Adrenal gland (tissue), 9 donors: ENCODE measurements at regions not wholly inside any gene's neighbourhood (a gene's known extent, or its start where the extent isn't known, plus 50 kb on each side); places are given as distances from the start of the nearest gene placed in this dataset.

ENCODE experiments used
- DNase-seq, 7 donors: peaks; one replicate each; pipeline ENCODE4 v3.0.0-alpha.2; 2019 to 2020
- H3K27ac ChIP-seq, 5 donors: fragments of 200-600 bp; sonication (generic) in 4 of 5; 1 replicate in 3 of 5; 2 replicates in 2 of 5; pipeline versions ENCODE4 v1.5.1 to v1.8.0; 2016 to 2020; ENCODE audit warnings: mild to moderate bottlenecking in 1 of 5
- H3K27me3 ChIP-seq: fragments of 200-600 bp; 2 replicates; pipeline ENCODE4 v1.8.0; 2021
- H3K36me3 ChIP-seq, 2 donors: fragments of 200-600 bp; replicated peaks in 1 of 2; 1 replicate in 1 of 2; 2 replicates in 1 of 2; pipeline versions ENCODE4 v1.5.1 to v1.8.0; 2018 to 2022
- H3K4me1 ChIP-seq, 2 donors: fragments of 200-600 bp; replicated peaks in 1 of 2; 1 replicate in 1 of 2; 2 replicates in 1 of 2; pipeline versions ENCODE4 v1.5.1 to v1.8.0; 2018 to 2021
- H3K4me3 ChIP-seq, 4 donors: fragments of 200-600 bp; sonication (generic) in 3 of 4; one replicate each; pipeline ENCODE4 v1.5.1; 2016 to 2018
- H3K9me3 ChIP-seq, 3 donors: fragments of 200-600 bp; sonication (generic) in 1 of 3; replicated peaks in 1 of 3; 1 replicate in 2 of 3; 2 replicates in 1 of 3; pipeline versions ENCODE4 v1.5.1 to v1.8.0; 2016 to 2021
- POLR2A ChIP-seq, 2 donors: fragments of 450-650 bp; IDR thresholded peaks; one replicate each; pipeline ENCODE4 v1.6.1; 2017; ENCODE audit warnings: antibody characterized with exemption in 2 of 2, mild to moderate bottlenecking in 2 of 2, moderate library complexity in 1 of 2
- WGBS, 4 donors: extraction: QIAGEN DNeasy Blood & Tissue Kit in 2 of 4; methylation state at CpG; one replicate each; pipeline versions ENCODE4 v1.1.5 to v1.1.7; 2013 to 2017; 5-methylcytosine and 5-hydroxymethylcytosine counted together
- intact Hi-C, 2 donors: fragments of 100-400 bp; cut with DNase I; formaldehyde crosslinking; loops; one replicate each; pipeline versions ENCODE4 v1.14.1 to v1.15.0; 2022 to 2023
- TF ChIP-seq, protein P1 (sequence below), 6 experiments: fragments of 450-650 bp in 4 of 6; fragments of 200-600 bp in 2 of 6; sonication (generic) in 1 of 6; IDR thresholded peaks; 1 replicate in 5 of 6; 2 replicates in 1 of 6; pipeline versions ENCODE4 v1.5.1 to v1.8.0; 2016 to 2021; ENCODE audit warnings: antibody characterized with exemption in 6 of 6, mild to moderate bottlenecking in 2 of 6, moderate library complexity in 1 of 6
- donor health status: healthy with polysubstance abuse.
- donor health status: Bipolar disorder and iron deficiency.
- donor health status: DM: yes; HTN: yes; CAD: no.
- donor health status: DM: no; HTN: no; CAD: no.
- donor health status: DM: no; HTN: no; CAD: no.

DNA sequence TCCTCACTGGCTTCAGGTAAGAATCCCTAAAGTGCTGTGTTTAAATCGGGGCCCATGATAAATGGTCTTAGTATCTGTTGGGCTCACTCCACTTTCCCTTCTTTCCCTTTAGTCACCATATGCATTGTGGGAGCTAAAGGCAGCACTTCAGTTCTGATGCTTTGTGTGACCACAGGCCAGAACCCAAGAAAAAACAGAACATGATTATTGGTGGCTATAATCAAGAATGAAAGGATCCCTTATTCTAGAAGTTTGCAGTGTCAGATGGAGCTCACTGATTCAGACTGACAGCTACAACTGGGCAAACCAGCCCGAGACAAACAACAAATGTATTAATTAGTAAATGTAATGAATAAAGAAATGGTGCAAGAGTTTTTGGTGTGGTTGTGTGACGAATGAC is 57.3 kb upstream of the POMP start:
- Histone ChIP-seq H3K4me1 (no peaks in the 10 kb centered on the region), H3K4me3 (no peak overlapping the region), H3K27ac (no peak overlapping the region), H3K36me3 (no peaks in the 10 kb centered on the region), H3K9me3 (no peaks in the 10 kb centered on the region), H3K27me3 (peaks cover 3% of the 10 kb centered on the region)
- DNase-seq, result no peak
- WGBS, 4 donors, result 88 to 94% (median 89%) methylated on average over 3 of the region's 3 CpGs
- intact Hi-C loops, result no loop called here
- TF ChIP-seq, protein P1, sequence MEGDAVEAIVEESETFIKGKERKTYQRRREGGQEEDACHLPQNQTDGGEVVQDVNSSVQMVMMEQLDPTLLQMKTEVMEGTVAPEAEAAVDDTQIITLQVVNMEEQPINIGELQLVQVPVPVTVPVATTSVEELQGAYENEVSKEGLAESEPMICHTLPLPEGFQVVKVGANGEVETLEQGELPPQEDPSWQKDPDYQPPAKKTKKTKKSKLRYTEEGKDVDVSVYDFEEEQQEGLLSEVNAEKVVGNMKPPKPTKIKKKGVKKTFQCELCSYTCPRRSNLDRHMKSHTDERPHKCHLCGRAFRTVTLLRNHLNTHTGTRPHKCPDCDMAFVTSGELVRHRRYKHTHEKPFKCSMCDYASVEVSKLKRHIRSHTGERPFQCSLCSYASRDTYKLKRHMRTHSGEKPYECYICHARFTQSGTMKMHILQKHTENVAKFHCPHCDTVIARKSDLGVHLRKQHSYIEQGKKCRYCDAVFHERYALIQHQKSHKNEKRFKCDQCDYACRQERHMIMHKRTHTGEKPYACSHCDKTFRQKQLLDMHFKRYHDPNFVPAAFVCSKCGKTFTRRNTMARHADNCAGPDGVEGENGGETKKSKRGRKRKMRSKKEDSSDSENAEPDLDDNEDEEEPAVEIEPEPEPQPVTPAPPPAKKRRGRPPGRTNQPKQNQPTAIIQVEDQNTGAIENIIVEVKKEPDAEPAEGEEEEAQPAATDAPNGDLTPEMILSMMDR (IDR thresholded peaks at IDR 0.05), result no peak
- TF ChIP-seq POLR2A (IDR thresholded peaks at IDR 0.05), result no peak

DNA sequence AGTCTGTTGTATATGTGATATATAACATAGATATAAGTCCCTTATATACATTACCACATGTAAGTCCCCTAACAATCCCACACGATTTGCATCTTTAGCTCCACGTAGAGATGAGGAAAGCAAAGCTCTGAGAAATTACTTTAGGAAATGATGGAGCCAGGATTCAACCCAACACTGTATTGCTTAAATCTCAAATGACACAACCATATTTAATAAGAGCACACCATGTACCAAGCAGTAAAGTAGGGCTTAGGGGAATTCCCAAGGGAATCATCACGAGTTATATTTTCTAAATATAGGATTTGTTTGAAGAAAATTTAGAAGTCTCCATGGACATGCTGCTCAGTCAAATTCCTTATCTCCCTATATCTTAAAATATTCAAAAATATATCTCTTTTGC is 61.3 kb upstream of the POMP start:
- H3K9me3 ChIP-seq, result no peaks in the 10 kb centered on the region
- H3K4me3 ChIP-seq, result no peak overlapping the region
- no peak for TF ChIP-seq POLR2A (IDR thresholded peaks at IDR 0.05)
- DNase-seq, result no peak
- no peak overlapping the region for H3K27ac ChIP-seq
- WGBS, 4 donors, result 51 to 65% (median 57%) methylated on average over 3 of the region's 3 CpGs
- no peaks in the 10 kb centered on the region for H3K4me1 ChIP-seq
- intact Hi-C loops, result no loop called here
- peaks cover 3% of the 10 kb centered on the region for H3K27me3 ChIP-seq
- no peaks in the 10 kb centered on the region for H3K36me3 ChIP-seq

DNA sequence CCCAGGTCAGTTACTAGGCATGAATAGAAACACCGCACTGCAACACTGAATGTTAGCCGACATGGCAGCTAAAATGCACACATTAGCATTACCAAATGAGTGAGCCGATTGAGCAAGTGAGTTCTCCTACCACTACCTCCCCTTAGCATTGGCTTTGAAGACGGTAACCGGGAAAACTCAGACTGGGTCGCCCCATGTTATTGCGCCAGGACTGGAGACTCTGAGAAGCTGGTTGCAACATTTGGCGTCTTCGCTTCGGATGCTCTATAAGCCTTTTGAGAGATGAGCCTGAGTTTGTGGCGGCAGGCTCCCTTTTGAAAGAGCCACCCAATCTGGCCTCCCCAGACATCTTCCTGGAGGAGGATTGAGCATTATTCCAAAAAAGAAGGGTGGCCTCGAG is 68.5 kb upstream of the POMP start:
- no peak for DNase-seq
- Histone ChIP-seq H3K4me1 (no peaks in the 10 kb centered on the region), H3K36me3 (no peaks in the 10 kb centered on the region), H3K27ac (no peak overlapping the region), H3K4me3 (no peak overlapping the region), H3K9me3 (no peaks in the 10 kb centered on the region), H3K27me3 (peaks cover 5% of the 10 kb centered on the region)
- WGBS, 4 donors, result 82 to 88% (median 83%) methylated on average over 10 to 12 of the region's 12 CpGs
- intact Hi-C loops, result no loop called here
- TF ChIP-seq, protein P1 (IDR thresholded peaks at IDR 0.05), result no peak
- TF ChIP-seq POLR2A (IDR thresholded peaks at IDR 0.05), result no peak

DNA sequence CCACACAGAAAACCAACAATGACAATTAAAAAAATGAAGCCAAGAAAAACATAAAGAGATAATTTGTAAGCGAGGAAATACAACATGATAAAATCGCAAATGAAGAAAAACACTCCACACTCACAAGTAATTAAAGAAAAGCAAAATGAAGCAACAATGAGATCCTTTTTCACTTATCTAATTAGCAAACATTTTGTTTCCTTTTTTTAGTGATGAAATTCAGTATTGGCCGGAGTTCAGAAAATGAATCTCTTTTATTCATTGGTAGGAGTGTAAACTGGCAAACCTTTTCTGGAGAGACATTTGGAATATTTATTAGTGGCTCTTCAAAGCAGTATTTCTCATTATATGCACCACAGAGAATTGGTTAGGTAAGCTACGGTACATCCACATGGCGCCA is 70.6 kb upstream of the POMP start:
- Histone ChIP-seq H3K9me3 (no peaks in the 10 kb centered on the region), H3K27ac (no peak overlapping the region), H3K27me3 (peaks cover 5% of the 10 kb centered on the region), H3K36me3 (no peaks in the 10 kb centered on the region), H3K4me3 (no peak overlapping the region), H3K4me1 (no peaks in the 10 kb centered on the region)
- intact Hi-C loops, result no loop called here
- WGBS, 4 donors, result 72 to 82% (median 74%) methylated on average over 5 of the region's 5 CpGs
- no peak for TF ChIP-seq POLR2A (IDR thresholded peaks at IDR 0.05)
- TF ChIP-seq, protein P1 (IDR thresholded peaks at IDR 0.05), result no peak
- no peak for DNase-seq

DNA sequence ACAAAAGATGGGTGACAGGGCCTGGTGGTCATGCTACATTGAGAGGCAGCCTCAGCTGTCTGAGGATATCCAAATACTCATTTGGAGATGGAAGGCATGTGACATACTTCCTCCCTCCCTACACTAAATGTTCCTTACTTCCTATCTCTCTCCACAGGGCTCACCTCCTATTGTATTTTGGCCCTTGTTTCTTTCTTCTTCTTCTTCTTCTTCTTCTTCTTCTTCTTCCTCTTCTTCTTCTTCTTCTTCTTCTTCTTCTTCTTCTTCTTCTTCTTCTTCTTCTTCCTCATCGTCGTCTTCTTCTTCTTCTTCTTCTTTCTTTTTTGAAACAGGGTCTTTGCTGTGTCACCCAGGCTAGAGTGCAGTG is 71.8 kb upstream of the POMP start:
- Histone ChIP-seq H3K4me3 (no peak overlapping the region), H3K27ac (no peak overlapping the region), H3K4me1 (no peaks in the 10 kb centered on the region), H3K36me3 (no peaks in the 10 kb centered on the region), H3K9me3 (no peaks in the 10 kb centered on the region), H3K27me3 (peaks cover 5% of the 10 kb centered on the region)
- TF ChIP-seq POLR2A (IDR thresholded peaks at IDR 0.05), result no peak
- TF ChIP-seq, protein P1 (IDR thresholded peaks at IDR 0.05), result no peak
- 50 to 100% (median 73%) methylated on average over 2 of the region's 2 CpGs; no CpG with 5 or more reads in 1 of the 4 donors for WGBS, 4 donors
- intact Hi-C loops, result no loop called here
- no peak for DNase-seq
